GM23338 (cell line): ENCODE measurements at regions not wholly inside any gene's neighbourhood (a gene's known extent, or its start where the extent isn't known, plus 50 kb on each side); places are given as distances from the start of the nearest gene placed in this dataset.

Source experiments
- ATAC-seq: fragments of 200-7000 bp; cut with Tn5 transposase; 3 replicates; pipeline ENCODE4 v1.9.1; 2020
- DNase-seq: peaks from one replicate; pipeline ENCODE4 v3.0.0-alpha.2; 2015; ENCODE audit warnings: low spot score
- H2AFZ ChIP-seq: fragments of 200-600 bp; sonication (generic); 2 replicates; pipeline ENCODE4 v1.8.0; 2016; ENCODE audit warnings: antibody characterized with exemption, mild to moderate bottlenecking, moderate library complexity
- H3F3A ChIP-seq: fragments of 200-600 bp; sonication (generic); replicated peaks from 2 replicates; pipeline ENCODE4 v1.8.0; 2017; ENCODE audit warnings: antibody characterized with exemption, mixed run types, low read depth
- H3K27ac ChIP-seq: fragments of 200-600 bp; sonication (generic); 2 replicates; pipeline ENCODE4 v1.6.1; 2016; ENCODE audit warnings: low read depth
- H3K27me3 ChIP-seq: fragments of 200-600 bp; sonication (generic); 2 replicates; pipeline ENCODE4 v1.8.0; 2016; ENCODE audit warnings: mild to moderate bottlenecking, mixed run types, moderate library complexity; ENCODE audit not compliant: insufficient read depth
- H3K36me3 ChIP-seq: fragments of 200-600 bp; sonication (generic); 2 replicates; pipeline ENCODE4 v1.8.0; 2016; ENCODE audit warnings: mild to moderate bottlenecking; ENCODE audit not compliant: insufficient read depth
- H3K4me1 ChIP-seq: fragments of 200-600 bp; sonication (generic); 2 replicates; pipeline ENCODE4 v1.8.0; 2016; ENCODE audit warnings: mild to moderate bottlenecking, moderate library complexity; ENCODE audit not compliant: insufficient read depth
- H3K4me2 ChIP-seq: fragments of 200-600 bp; sonication (generic); 2 replicates; pipeline ENCODE4 v1.7.1; 2017; ENCODE audit warnings: mixed run types
- H3K4me3 ChIP-seq: fragments of 200-600 bp; sonication (generic); 2 replicates; pipeline ENCODE4 v1.6.1; 2016; ENCODE audit warnings: mixed run types
- H3K79me2 ChIP-seq: fragments of 200-600 bp; sonication (generic); replicated peaks from 2 replicates; pipeline ENCODE4 v1.8.0; 2017; ENCODE audit warnings: mild to moderate bottlenecking; ENCODE audit not compliant: insufficient read depth
- H3K9me2 ChIP-seq: fragments of 200-600 bp; sonication (generic); 2 replicates; pipeline ENCODE4 v1.8.0; 2017; ENCODE audit not compliant: insufficient read depth
- H4K20me1 ChIP-seq: fragments of 200-600 bp; sonication (generic); replicated peaks from 2 replicates; pipeline ENCODE4 v1.8.0; 2017; ENCODE audit warnings: mild to moderate bottlenecking; ENCODE audit not compliant: insufficient read depth
- H3K27ac Mint-ChIP-seq: 2 replicates; pipeline ENCODE4 v1.8.0; 2020; ENCODE audit warnings: inconsistent platforms, mild to moderate bottlenecking, moderate library complexity, mixed read lengths
- H3K27me3 Mint-ChIP-seq: 3 replicates; pipeline ENCODE4 v1.8.0; 2022; ENCODE audit warnings: low read depth, mild to moderate bottlenecking, moderate library complexity, mixed read lengths, inconsistent platforms; ENCODE audit not compliant: insufficient read depth, poor library complexity
- H3K36me3 Mint-ChIP-seq: 3 replicates; pipeline ENCODE4 v1.8.0; 2021; ENCODE audit warnings: low read depth, mild to moderate bottlenecking, inconsistent platforms, moderate library complexity, mixed read lengths
- H3K4me1 Mint-ChIP-seq: 3 replicates; pipeline ENCODE4 v1.8.0; 2020; ENCODE audit warnings: mild to moderate bottlenecking, inconsistent platforms, mixed read lengths
- H3K4me3 Mint-ChIP-seq: 3 replicates; pipeline ENCODE4 v1.8.0; 2021; ENCODE audit warnings: moderate library complexity, mild to moderate bottlenecking, inconsistent platforms, mixed read lengths
- H3K9me3 Mint-ChIP-seq: 3 replicates; pipeline ENCODE4 v1.8.0; 2020; ENCODE audit warnings: moderate library complexity, mild to moderate bottlenecking, inconsistent platforms, mixed read lengths
- CREB1 ChIP-seq: fragments of 250-450 bp; sonication (Bioruptor Pico); IDR thresholded peaks from 2 replicates; pipeline ENCODE4 v1.5.0; 2020; ENCODE audit warnings: low read depth, mild to moderate bottlenecking, moderate library complexity
- EZH2 ChIP-seq: fragments of 200-600 bp; sonication (generic); IDR thresholded peaks from one replicate; pipeline ENCODE4 v1.8.0; 2017; ENCODE audit warnings: antibody characterized with exemption, mild to moderate bottlenecking, low read depth; ENCODE audit not compliant: unreplicated experiment
- JUNB ChIP-seq: IDR thresholded peaks from one replicate; pipeline ENCODE4 v1.6.1; 2016; ENCODE audit warnings: antibody characterized with exemption; ENCODE audit not compliant: unreplicated experiment
- POLR2AphosphoS5 ChIP-seq: IDR thresholded peaks from 2 replicates; pipeline ENCODE4 v1.6.1; 2016; ENCODE audit warnings: antibody characterized with exemption, low read depth
- STAT1 ChIP-seq: IDR thresholded peaks from one replicate; pipeline ENCODE4 v1.6.1; 2016; ENCODE audit warnings: antibody characterized with exemption; ENCODE audit not compliant: unreplicated experiment
- ZNF114 ChIP-seq: fragments of 250-450 bp; sonication (Bioruptor Pico); IDR thresholded peaks from 2 replicates; pipeline ENCODE4 v1.5.0; 2020; ENCODE audit warnings: mild to moderate bottlenecking, moderate library complexity
- TF ChIP-seq, protein P1 (sequence below), 2 experiments: fragments of 200-600 bp in 1 of 2; sonication (generic) in 1 of 2; conservative IDR thresholded peaks; 2 replicates each; pipeline versions ENCODE4 v1.5.1 to v1.6.1; 2016 to 2017; ENCODE audit warnings: antibody characterized with exemption in 2 of 2, low read depth in 2 of 2, mild to moderate bottlenecking in 2 of 2, moderate library complexity in 1 of 2
- TF ChIP-seq, protein P2 (sequence below): IDR thresholded peaks from 2 replicates; pipeline ENCODE4 v1.6.1; 2016; ENCODE audit warnings: antibody characterized with exemption

DNA sequence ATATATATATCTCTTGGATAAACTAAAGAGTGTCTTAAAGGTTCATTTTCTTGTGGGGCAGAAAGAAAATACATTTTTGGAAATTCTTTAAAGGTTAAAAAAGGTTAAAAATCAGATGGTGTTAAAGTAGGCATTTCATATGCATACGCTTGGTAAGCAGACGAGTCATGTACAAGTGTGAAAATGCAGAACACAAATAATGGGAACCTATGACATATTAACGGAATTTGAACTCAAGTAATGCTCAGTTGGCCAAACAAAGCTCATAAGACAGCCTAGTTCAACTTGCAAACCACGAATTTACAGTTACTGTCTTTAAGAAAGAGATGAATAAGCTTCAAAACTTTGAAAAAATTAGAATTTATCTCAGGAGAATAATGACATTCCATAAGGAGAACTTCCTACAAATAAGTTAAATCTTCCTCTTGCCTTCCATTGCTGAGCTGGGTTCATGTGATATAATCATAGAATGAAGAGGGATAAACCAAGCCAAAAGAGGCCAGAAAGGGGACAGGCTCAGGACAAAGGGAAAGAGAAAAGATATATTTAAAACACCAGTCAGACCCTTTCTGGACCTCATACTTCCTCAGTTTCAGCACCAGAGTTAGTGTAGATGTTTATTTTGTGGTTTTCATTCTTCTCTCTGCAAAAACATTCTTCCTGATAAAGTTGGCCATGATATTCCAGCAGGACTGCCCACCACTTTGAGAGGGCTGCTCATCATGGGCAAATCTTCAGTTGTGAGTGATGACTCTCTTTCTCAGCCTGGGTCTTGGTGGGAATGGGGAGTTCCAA lies 256.7 kb upstream of the CD180 start:
- Histone ChIP-seq H3K4me2 (no peak overlapping the region), H3K36me3 (no peaks in the 10 kb centered on the region), H3K79me2 (no peaks in the 10 kb centered on the region), H3K4me3 (no peak overlapping the region), H3F3A (no peaks in the 10 kb centered on the region), H3K27ac (no peak overlapping the region), H2AFZ (no peak overlapping the region), H3K4me1 (no peaks in the 10 kb centered on the region), H4K20me1 (no peaks in the 10 kb centered on the region), H3K9me2 (no peaks in the 10 kb centered on the region), H3K27me3 (no peaks in the 10 kb centered on the region)
- H3K4me1 Mint-ChIP-seq, result no peaks in the 10 kb centered on the region
- no peak for TF ChIP-seq JUNB
- no peak for TF ChIP-seq STAT1
- TF ChIP-seq, protein P1, sequence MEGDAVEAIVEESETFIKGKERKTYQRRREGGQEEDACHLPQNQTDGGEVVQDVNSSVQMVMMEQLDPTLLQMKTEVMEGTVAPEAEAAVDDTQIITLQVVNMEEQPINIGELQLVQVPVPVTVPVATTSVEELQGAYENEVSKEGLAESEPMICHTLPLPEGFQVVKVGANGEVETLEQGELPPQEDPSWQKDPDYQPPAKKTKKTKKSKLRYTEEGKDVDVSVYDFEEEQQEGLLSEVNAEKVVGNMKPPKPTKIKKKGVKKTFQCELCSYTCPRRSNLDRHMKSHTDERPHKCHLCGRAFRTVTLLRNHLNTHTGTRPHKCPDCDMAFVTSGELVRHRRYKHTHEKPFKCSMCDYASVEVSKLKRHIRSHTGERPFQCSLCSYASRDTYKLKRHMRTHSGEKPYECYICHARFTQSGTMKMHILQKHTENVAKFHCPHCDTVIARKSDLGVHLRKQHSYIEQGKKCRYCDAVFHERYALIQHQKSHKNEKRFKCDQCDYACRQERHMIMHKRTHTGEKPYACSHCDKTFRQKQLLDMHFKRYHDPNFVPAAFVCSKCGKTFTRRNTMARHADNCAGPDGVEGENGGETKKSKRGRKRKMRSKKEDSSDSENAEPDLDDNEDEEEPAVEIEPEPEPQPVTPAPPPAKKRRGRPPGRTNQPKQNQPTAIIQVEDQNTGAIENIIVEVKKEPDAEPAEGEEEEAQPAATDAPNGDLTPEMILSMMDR (conservative IDR thresholded peaks at IDR 0.05; ENCODE audit: low read depth in 2 of 2), result no peak
- TF ChIP-seq, protein P2, sequence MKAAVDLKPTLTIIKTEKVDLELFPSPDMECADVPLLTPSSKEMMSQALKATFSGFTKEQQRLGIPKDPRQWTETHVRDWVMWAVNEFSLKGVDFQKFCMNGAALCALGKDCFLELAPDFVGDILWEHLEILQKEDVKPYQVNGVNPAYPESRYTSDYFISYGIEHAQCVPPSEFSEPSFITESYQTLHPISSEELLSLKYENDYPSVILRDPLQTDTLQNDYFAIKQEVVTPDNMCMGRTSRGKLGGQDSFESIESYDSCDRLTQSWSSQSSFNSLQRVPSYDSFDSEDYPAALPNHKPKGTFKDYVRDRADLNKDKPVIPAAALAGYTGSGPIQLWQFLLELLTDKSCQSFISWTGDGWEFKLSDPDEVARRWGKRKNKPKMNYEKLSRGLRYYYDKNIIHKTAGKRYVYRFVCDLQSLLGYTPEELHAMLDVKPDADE, result no peak
- TF ChIP-seq EZH2, result no peak
- TF ChIP-seq ZNF114 (CRISPR knock-in tag), result no peak
- DNase-seq, result no peak
- H3K27ac Mint-ChIP-seq, result no peak overlapping the region
- no peaks in the 10 kb centered on the region for H3K36me3 Mint-ChIP-seq
- peaks cover 2% of the 10 kb centered on the region for H3K27me3 Mint-ChIP-seq
- no peaks in the 10 kb centered on the region for H3K9me3 Mint-ChIP-seq
- no peak overlapping the region for H3K4me3 Mint-ChIP-seq
- ATAC-seq, result no peak

DNA sequence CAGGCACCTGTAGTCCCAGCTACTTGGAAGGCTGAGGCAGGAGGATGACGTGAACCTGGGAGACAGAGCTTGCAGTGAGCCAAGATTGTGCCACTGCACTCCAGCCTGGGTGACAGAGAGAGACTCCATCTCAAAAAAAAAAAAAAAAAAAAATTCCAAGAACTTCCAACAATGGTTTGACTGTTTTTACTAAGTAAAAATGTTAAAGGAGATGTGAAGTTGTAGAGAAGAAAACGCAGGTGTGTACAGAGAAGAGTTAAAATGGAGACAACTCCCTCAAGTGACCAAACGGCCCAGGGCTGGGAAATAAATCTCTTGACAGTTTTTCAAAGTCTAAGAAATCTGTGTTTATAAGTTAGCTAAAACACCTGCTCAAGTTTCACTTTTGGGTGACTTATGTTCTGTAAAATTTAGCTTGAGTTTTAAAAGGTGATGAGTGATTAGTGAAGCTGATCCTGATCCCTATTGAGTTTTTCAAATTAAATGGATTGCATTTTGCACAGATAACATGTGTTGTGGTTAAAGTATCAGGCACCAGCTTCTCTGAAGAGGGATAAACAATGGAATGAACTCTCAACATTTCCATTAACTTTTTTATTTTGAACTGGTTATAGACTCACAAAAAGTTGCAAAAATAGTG lies 255.2 kb upstream of the CD180 start:
- DNase-seq, result no peak
- H3K36me3 ChIP-seq, result no peaks in the 10 kb centered on the region
- Mint-ChIP-seq H3K9me3 (no peaks in the 10 kb centered on the region), H3K4me1 (no peaks in the 10 kb centered on the region), H3K27ac (no peak overlapping the region), H3K36me3 (no peaks in the 10 kb centered on the region), H3K27me3 (peaks cover 2% of the 10 kb centered on the region), H3K4me3 (no peak overlapping the region)
- no peak overlapping the region for H3K27ac ChIP-seq
- no peaks in the 10 kb centered on the region for H3F3A ChIP-seq
- no peaks in the 10 kb centered on the region for H3K27me3 ChIP-seq
- no peak overlapping the region for H3K4me2 ChIP-seq
- no peak overlapping the region for H2AFZ ChIP-seq
- H3K9me2 ChIP-seq, result no peaks in the 10 kb centered on the region
- H4K20me1 ChIP-seq, result no peaks in the 10 kb centered on the region
- H3K4me1 ChIP-seq, result no peaks in the 10 kb centered on the region
- H3K79me2 ChIP-seq, result no peaks in the 10 kb centered on the region
- ATAC-seq, result no peak
- no peak overlapping the region for H3K4me3 ChIP-seq
- TF ChIP-seq POLR2AphosphoS5 (no peak), ZNF114 (CRISPR knock-in tag) (no peak), CREB1 (CRISPR knock-in tag) (no peak)
